ENCODE measurements at regions not wholly inside any gene's neighbourhood (a gene's known extent, or its start where the extent isn't known, plus 50 kb on each side); places are given as distances from the start of the nearest gene placed in this dataset.
"Not testable (repeated sequence)": the region's sequence is repeated elsewhere in the genome, so short reads cannot be mapped to it uniquely, and the experiment has no call there.

DNA sequence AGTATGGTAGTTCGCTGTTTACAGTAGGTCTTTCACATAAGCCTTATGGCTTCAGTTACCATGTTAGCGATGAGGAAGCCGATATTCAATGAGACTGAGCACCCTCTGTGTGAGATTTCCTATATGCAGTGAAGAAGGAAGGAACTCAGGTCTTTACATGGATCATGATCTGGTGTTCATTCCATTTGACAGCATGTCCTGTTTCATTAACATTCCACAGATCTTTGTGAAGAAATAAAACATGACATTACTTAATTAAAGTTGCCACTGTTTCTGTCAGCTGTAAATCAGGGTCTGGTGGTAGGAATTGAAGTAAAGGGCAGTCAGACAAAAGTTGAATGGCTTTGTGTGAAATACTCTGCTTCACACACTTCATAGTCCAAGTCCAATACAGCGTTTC, 768.6 kb downstream of the ZPLD1 start:
- no peak for DNase-seq

DNA sequence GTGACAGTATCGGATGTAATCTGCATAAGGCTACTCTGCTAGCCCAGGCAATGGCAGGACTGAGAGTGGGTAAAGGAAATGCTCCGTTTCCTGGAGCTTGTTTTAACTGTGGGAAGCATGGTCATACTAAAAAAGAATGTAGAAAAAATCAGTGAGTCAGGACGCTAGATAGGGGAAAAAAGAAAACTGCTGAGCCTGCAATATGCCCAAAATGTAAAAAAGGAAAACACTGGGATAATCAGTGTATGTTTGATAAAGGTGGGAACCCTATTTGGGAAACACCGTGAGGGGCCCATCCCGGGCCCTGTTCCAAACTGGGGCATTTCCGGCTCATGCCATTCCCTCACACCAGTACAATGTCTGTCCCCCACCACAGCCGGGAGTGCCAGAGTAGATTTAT, 775.8 kb downstream of the ZPLD1 start:
- no peak for DNase-seq

DNA sequence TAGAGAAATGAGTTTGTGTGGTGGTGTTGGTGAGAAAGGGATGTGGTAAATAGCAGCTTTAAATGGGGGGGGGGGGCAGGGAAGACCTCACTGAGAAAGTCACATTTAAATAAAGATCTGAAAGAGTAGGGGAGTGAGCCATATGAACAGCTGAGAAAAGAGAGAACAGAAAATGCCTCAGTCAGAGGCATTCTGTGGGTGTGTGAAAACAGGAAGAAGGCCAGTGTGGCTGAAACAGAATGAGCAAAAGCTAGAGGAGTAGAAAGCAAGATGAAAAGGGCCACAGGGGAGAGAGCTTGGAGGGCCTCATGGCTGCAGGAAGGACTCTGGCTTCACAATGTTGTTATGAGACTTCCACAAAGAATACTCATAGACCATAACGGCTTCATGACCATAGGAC, 783.3 kb downstream of the ZPLD1 start:
- DNase-seq, result no peak

DNA sequence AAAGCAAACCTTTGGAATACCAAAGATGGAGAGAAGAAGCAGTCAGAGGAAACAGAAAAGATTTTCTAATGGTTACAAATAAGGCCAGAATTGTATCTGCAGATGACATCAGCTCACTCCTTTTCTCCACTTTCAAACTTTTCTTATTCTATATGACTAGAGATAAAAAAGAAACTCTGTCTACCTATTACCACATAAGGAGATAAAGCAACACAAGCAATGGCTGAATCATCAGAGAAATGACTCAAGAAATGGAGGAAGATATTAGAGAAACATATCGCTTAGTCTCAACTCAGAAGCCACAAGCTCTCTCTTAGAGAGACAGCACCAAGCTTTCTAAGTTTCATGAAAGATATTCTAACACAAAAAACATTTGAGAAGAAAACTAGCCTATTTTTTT, 784.0 kb downstream of the ZPLD1 start:
- no peak for DNase-seq

DNA sequence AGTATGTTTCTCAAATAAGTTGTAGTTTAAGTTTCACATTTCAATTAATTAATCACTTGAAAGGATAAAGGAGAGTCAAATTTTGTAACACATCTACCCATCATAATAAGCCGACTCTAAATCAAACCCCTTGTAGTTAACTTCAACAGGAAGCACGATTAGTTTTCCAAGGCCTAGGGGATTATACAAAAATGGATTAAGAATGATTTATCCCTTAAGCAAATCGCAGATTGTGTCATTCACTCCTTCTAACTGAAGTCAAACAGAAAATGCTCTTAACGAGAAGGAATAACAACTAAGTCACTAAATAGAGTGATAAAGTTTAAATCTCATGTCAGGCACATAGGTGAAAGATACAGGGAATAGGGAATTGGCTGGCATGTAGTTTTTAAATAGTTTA, 792.8 kb downstream of the ZPLD1 start:
- no peak for DNase-seq

DNA sequence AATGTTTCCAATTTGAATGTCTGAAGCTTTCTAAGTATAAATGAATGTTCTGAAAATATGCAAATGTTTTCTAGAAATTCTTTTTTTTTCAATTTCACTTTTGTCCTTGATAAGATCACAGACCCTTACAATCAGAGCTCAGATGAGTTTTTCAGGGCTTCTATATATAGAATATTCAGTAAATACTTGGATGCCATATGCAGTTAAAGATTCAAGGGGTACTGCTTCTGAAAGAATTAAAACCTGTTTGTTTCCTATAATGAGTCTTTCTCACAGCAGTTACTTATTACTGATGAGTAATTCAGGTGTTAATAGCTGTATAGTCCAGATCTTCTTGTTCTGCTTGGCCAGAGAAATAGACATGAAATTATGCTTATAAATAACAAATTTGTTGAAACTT, 812.6 kb downstream of the ZPLD1 start:
- DNase-seq, result no peak

DNA sequence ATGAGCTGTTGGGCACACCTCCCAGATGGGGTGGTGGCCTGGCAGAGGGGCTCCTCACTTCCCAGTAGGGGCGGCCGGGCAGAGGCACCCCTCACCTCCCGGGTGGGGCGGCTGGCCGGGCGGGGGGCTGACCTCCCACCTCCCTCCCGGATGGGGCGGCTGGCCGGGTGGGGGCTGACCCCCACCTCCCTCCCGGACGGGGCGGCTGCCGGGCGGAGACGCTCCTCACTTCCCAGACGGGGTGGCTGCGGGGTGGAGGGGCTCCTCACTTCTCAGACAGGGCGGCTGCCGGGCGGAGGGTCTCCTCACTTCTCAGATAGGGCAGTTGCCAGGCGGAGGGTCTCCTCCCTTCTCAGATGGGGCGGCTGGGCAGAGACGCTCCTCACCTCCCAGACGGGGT, 820.0 kb downstream of the ZPLD1 start:
- DNase-seq, result not testable (repeated sequence)

DNA sequence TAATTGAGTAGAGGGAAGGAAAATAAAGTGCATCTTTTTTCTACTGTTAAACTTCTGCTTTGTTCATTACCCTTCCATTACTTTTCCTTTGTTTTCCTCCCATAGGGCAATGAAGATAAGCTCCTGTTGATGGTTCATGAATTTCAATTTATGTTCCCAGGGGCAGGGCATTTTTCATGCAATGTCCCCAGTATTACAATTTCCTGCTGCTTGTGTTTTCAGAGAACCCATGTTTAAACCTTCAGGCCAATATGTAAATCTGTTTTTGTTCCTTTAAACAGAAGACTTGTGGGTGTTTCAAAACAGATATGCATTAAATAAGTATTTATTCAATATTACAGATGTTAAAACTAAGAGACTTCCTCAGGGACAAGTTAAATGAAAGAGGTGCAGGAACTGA, 834.5 kb downstream of the ZPLD1 start:
- DNase-seq, result no peak

DNA sequence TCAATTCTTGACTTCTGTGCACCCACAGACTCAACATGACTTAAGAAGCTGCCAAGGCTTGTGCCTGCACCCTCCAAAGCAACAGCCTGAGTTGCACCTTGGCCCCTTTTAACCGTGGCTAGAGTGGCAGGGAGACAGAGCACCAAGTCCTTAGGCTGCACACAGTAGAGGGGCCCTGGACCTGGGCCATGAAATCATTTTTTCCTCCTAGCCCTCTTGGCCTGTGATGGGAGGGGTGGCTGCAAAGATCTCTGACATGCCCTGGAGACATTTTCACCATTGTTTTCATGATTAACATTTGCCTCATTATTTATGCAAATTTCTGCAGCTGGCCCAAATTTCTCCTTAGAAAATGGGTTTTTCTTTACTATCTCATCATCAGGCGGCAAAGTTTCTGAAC, 836.8 kb downstream of the ZPLD1 start:
- DNase-seq, result no peak

DNA sequence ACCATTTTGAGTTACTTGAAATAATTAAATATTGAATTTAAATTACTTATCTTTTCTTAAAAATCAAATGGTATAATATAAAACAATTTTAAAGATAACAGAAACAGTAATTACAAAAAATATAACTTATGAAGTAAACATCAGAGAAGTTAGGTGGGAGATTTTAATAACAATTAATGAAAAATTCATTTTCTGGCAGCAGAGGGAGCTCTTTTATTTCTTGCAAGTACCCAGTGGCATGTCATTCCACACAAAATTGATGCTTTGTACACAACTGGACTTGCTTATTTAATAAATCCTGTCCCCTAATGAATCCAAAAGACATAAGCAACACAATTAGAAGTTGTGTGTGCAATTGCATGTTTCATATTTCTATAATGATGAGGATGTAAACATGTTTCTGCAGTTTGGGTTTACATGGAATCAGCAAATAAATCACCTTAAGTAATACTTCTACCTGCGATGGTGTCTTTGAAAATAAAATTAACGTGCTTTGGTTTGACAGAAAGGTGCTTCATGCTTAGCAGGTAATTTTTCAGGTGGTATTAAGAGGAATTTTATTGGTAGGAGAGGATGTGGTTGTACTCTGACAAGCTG, 861.3 kb downstream of the ZPLD1 start:
- DNase-seq, result no peak

DNA sequence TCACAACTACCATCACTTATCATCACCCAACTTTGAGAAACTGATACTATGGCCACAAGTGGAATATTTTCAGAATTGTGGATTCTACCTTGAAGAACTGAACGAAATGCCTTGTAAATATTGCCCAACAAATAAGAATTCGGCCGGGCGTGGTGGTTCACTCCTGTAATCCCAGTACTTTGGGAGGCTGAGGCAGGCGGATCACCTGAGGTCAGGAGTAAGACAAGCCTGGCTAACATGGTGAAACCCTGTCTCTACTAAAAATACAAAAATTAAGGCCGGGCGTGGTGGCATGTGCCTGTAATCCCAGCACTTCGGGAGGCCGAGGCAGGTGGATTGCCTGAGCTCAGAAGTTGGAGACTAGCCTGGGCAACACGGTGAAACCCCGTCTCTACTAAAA, 862.7 kb downstream of the ZPLD1 start:
- not testable (repeated sequence) for DNase-seq

DNA sequence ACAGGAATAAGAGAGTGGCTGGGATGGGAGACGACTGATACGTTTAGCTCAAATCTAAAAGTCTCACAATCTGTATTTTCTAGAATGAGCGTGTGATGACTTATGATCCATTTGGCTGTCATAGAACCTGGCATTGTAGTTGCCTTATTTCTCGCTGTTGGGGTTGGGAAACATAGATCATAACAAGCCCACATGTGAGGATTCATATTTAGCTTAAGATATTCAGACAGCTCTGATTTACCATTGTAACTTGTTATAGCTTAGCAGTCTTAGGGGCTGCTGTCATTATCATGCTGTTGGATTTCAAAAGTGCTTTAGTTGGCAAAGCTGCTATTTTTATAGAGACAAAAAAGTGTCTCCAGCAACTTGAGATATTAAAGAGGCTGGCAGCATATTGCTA, 871.3 kb downstream of the ZPLD1 start:
- no peak for DNase-seq

DNA sequence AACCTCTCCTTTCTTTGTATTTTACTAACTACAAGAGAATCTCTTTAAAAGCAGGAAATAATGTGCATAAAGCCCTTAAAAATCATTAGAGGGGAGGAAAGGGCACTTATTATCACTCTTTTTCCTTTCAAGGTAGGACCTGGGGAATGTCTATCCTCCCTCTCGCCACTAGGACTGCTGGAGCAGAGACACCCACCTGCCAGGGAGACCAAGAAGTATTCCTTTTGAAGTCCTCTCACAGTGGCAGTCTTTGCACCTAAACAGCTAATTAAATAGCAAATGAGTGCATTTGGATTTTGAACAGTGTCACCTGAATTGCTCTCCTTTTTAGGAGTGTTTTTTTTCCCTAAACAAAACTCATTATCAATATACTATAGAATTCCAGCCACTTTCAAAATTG, 874.1 kb downstream of the ZPLD1 start:
- DNase-seq, result no peak

DNA sequence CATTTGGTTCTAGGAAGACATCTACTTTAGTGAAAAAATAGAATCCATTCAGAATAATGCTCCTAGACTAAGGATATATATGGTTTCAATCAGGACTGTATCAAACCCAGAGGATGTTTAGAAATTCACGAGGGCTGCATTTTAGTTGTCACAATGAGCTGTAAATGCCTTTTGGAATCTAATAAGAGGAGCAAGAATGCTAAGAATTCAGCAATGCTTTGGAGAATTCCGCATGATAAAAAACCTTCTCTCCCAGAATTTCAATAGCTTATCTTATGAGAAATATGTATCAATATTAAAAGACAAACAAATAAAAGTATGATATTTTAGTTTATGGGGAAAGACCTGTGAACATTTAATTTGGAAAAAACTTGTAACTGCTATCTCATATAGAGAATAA, 885.1 kb downstream of the ZPLD1 start:
- DNase-seq, result no peak

DNA sequence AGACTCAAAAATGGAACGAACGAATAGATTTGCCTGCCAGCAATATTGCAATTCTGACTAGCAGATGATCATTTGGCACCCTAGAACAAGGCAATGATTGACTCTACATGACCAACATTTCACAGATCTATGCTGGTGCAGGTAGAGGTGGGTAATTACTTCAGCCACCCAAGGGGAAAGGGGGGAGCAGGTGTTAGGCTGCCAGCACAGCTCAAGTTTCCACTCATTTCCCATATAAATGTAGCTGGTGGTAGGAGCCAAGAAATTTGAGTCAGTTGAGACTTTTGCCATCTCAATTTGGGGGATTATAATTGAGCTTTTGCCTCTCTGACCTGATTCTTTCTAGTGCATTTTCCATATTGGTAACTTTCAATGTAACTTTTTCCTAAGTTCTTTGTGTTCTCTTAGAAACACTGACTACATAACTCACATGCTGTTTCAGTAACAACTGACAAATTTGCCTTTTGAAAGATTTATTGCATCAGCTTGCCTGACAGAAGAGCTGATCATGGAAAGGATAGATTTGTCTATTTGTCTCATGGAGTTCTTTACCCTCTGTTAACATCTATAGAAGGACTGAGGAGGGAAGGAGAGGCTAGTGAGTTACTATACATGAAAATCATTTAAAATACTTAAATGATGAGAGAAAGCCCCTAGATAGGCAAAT, 902.5 kb downstream of the ZPLD1 start:
- no peak for DNase-seq

DNA sequence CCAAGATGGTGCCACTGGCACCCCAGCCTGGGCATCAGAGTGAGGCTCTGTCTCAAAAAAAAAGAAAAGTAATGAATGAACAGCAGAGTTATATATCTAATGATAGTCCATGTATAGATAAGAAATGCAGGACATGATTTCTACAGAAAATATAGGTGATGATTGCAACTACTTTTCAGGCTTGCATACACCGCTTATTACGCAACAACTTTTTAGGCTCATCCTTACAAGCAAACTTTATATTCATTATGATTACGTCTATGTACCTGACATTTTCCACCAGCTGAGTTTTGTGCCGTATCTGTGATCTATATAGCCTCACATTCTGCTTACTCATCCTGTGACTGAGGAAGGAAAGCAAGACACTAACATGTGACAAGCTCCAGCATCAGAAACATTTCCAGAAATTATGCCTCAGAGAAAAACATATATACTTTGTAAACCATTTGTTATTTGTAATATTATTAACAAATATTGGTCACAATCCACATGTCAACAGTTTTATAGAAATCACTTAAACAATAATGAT, 906.3 kb downstream of the ZPLD1 start:
- no peak for DNase-seq

DNA sequence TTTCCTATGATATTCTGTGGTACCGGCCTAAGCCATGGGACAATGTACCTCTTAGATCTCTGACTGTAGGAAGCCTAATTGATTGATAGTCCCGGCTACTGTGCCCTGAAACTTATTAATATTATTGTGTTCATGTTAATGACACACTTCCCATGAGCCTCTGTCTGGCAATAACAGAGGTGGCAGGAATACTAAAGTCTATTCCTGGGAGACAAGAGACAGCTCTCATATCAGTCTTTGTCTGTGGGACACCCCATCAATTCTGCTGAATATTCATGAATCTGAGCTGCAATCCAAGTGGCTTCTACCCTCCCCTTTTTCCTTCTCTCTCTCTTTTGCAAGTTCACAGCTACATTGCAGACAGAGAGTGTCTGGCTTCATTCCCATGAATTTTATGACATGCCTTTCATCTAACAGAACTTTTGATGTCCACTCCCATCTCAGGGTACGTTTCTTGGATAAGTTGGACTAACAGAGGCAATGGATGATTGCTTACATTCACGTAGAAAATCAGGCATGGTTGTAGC, 907.5 kb downstream of the ZPLD1 start:
- DNase-seq, result no peak

DNA sequence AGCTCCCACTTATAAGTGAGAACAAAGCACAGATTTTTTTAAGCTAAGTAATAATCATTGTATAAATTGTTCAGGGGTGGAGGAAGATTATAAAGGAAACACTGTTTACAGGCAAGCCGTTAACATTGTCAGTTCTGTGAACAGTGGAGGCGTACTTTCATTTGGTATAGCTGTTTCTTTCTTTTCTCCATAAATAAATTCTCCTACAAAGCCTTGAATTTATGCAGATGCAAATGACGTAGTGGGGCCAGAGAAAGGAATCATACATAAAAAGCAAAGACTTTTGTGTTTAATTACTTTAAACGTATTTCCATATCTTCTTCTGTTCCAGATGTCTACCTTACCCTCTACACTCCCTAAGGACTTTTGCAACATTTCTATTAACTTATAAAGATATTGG, 914.9 kb downstream of the ZPLD1 start:
- no peak for DNase-seq

DNA sequence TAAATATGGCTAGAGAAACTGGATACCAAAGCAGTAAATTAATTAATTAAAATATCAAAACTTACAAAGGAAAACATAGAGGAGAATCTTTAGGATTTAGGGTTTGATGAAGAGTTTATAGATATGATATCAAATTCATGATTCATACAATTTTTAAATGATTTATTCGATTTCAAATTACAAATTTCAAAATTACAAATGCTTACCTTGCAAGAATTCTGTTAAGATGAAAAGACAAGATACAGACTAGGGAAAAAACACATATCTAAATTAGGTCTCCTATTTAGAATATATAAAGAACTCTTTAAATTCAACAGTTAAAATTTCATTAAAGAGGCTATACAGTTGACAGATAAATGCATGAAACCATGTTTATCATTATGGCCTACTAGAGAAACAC, 930.7 kb downstream of the ZPLD1 start:
- DNase-seq, result no peak

DNA sequence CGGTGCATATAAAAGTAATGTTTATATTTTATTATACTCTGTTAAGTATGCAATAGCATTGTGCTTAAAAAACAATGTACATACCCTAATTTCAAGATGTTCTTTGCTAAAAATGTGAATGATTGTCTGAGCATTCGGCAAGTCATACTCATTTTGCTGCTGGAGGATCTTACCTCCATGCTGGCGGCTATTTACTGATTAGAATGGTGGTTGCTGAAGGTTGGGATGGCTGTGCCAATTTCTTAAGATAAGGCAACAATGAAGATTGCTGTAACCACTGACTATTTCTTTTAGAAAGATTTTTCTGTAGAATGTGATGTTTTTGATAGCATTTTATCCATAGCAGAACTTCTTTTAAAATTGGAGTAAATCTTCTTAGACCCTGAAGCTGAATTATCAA, 932.7 kb downstream of the ZPLD1 start:
- DNase-seq, result no peak

DNA sequence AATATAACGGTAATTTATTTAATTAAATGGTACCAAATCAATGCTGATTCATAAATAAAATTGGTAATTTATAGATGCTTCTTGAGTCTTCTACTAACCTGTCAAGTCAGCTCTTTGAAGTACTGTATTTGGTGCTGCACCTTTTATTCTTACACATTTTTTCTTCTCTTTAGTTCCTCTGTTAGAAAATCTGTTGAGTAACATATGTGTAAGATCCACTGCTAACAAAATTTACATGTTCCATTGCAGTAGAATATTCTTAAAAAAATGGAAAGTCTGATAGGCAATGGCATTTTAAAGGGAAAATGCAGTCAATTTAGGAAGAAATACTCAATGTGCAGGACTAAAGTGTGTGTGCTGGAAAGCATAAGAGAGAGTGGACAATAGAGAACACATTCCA, 936.6 kb downstream of the ZPLD1 start:
- no peak for DNase-seq

DNA sequence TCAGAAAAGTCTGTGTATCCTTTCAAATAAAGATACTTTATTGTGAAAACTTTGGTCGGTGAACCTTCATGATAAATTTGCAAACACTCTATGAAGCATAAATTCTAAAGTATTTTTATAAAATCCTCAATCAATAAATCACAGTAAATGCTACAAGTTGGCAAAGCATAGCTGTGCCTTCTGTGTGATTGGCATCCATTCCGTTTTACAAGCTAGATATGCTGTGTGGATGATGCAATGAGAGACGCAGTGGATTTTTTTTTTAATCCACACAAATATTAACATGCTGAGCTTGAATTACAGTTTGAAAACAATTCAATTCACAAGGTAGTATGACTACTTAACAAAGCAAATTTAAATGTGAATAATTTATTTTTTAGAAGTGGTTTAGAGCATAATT, 937.2 kb downstream of the ZPLD1 start:
- no peak for DNase-seq

DNA sequence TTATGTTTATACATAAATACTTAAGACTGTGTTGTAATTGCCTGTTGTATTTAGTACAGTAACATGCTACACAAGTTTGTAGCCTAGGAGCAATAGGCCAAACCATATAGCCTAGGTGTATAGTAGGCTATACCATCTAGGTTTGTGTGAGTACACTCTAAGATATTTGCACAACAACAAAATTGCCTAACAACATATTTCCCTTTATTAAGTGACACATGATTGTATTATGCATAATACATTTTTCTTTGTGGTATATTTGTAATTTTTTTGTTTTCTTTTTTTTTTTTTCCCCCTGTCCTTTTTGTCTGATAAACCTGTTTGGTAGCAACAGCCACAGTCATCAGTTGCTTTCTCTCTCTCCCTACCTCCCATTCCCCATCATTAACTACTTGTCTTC, 945.6 kb downstream of the ZPLD1 start:
- DNase-seq, result no peak

DNA sequence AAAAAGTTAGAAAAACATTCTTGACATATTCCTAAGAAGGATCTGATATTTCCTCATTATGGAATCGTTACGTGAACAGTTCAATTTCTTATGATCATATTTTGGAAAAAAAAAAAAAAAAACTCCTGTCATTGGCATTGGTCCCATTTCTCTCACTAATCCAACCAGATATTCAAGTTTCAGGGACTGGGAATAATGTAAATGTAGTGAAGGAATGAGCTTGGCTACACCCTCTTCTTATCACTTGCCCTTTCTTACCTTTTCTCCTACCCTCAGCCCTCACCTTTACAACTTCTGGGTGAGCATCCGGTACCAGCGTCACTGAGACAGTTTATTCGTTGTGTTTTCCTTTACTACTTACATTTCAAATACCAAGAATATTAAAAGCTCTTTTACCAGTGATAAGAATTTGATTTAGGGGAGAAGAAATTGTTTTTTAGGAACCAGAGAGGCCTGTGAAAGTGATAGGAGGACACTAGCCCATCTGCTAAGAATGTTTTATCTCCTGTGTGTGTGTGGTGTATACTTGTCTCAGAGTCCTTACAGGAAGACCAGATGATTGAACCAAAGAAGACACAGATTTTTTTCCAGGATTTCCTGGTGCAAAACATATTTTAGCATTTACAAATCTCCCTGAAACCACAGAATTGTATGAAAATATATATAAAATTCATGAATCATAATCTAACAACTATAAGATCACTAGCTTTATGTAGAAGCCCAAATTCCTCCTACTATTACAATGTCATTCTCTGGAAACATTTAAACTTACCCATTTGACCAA, 946.7 kb downstream of the ZPLD1 start:
- no peak for DNase-seq
